GM06990 (cell line): ENCODE measurements at regions not wholly inside any gene's neighbourhood (a gene's known extent, or its start where the extent isn't known, plus 50 kb on each side); places are given as distances from the start of the nearest gene placed in this dataset.

Experiments used
- DNase-seq: peaks from one replicate; pipeline ENCODE4 v3.0.0-alpha.2; 2011; ENCODE audit not compliant: insufficient read length; ENCODE audit errors: extremely low read depth
- H3K27me3 ChIP-seq: replicated peaks from 2 replicates; pipeline ENCODE4 v1.6.0; 2011; ENCODE audit warnings: low read length; ENCODE audit not compliant: control insufficient read depth, insufficient read depth
- H3K36me3 ChIP-seq: 2 replicates; pipeline ENCODE4 v1.5.1; 2011; ENCODE audit warnings: low read length; ENCODE audit not compliant: control insufficient read depth, insufficient read depth
- H3K4me3 ChIP-seq: replicated peaks from 2 replicates; pipeline ENCODE4 v1.5.1; 2011; ENCODE audit warnings: low read depth, mild to moderate bottlenecking, control low read depth, low read length
- CTCF ChIP-seq: IDR thresholded peaks from 2 replicates; pipeline ENCODE4 v1.5.1; 2011; ENCODE audit warnings: low read length, control low read depth, mild to moderate bottlenecking, inconsistent platforms; ENCODE audit not compliant: insufficient read depth, poor library complexity, severe bottlenecking

- DNase-seq: no peak
- no peak for TF ChIP-seq CTCF
Measured at GRCh38 chr2:111703759-111704158, 180.2 kb downstream of the ANAPC1 start.

GRCh38 chr2:111704246-111704645, 179.7 kb downstream of the ANAPC1 start:
- TF ChIP-seq CTCF: no peak
- no peak overlapping the region for H3K4me3 ChIP-seq
- no peaks in the 10 kb centered on the region for H3K36me3 ChIP-seq
- H3K27me3 ChIP-seq: no peaks in the 10 kb centered on the region
- DNase-seq: no peak

More at GRCh38 chr2:111703759-111704158, 180.2 kb downstream of the ANAPC1 start:
- Histone ChIP-seq H3K27me3 (no peaks in the 10 kb centered on the region), H3K4me3 (no peak overlapping the region), H3K36me3 (no peaks in the 10 kb centered on the region)

GRCh38 chr2:111705239-111705638, 178.8 kb downstream of the ANAPC1 start:
- Histone ChIP-seq H3K4me3 (no peak overlapping the region), H3K36me3 (no peaks in the 10 kb centered on the region), H3K27me3 (no peaks in the 10 kb centered on the region)
- no peak for DNase-seq
- no peak for TF ChIP-seq CTCF

GRCh38 chr2:111705711-111706336, 178.2 kb downstream of the ANAPC1 start:
- no peak overlapping the region for H3K4me3 ChIP-seq
- no peaks in the 10 kb centered on the region for H3K27me3 ChIP-seq
- TF ChIP-seq CTCF: no peak
- DNase-seq: peak; percentile 46
- H3K36me3 ChIP-seq: no peaks in the 10 kb centered on the region

- TF ChIP-seq CTCF: no peak
- no peaks in the 10 kb centered on the region for H3K36me3 ChIP-seq
- no peak overlapping the region for H3K4me3 ChIP-seq
- no peak for DNase-seq
- no peaks in the 10 kb centered on the region for H3K27me3 ChIP-seq
Measured at GRCh38 chr2:111706481-111707001, 177.5 kb downstream of the ANAPC1 start.

GRCh38 chr2:111707700-111708099, 176.3 kb downstream of the ANAPC1 start:
- Histone ChIP-seq H3K4me3 (no peak overlapping the region), H3K36me3 (no peaks in the 10 kb centered on the region), H3K27me3 (no peaks in the 10 kb centered on the region)
- no peak for TF ChIP-seq CTCF
- no peak for DNase-seq
